Stimulated activated CD4-positive, alpha-beta T cell treated with anti-CD3 and anti-CD28 coated beads, Interleukin-12 subunit alpha, Interleukin-12 subunit beta, amount 100 ng/mL, for 48 hours (primary cell): ENCODE measurements at regions not wholly inside any gene's neighbourhood (a gene's known extent, or its start where the extent isn't known, plus 50 kb on each side); places are given as distances from the start of the nearest gene placed in this dataset.

ENCODE experiments used
- DNase-seq, 3 donors: peaks; one replicate each; pipeline ENCODE4 v3.0.0-alpha.2; 2020; ENCODE audit warnings: low read depth in 2 of 3, low spot score in 1 of 3

DNA sequence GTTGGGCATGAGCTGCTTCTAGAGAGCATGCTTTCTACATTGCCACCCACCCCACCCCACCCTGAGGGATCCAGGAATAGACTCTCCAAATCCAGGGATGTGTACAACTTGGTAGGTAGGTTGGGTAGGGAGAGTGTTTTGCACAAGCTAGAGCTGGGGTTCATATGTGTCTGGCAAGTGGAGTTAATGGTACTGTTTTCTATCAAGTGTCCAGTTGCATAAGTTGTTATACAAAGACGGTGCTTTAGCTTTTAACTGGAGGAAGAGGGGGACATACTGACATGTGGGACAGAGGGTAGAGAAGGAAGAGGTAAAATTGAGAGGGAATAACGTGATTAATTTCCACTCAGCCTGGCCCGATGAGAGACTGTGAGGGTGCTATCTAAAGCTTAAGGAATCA is 51.0 kb upstream of the TNC start:
- no peak for DNase-seq

DNA sequence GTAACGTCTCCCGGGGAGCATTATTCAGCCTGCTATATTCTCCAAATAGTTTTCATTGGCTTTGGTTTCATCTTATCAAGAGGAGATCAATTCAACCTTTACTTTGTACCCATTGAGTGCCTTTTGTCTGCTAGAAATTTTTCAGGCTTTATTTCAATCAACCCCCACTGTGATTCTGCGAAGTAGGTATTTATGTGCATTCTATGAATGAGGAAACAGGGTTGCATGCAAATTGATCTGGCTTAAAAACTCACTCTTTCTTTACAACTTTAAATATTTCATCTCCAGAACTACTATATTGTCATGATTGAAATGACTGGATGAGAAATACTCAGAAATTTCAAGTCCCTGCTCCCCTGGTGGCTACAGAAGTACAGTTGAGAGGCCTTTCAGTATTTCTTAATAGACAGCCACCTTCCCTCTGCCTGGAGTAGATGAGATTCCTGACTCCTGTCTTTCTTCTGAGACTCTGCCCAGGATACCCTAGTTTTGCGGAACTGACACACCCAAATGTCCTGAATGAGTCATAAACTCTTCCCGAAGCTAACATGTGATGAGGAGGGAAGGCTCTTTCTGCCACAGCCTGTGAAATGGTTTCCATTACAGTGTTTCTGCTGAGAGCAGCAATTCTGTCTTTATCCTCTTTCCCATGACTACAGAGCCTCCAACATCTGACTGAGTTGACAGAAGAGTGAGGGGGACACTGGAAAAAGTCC is 52.6 kb upstream of the TNC start:
- no peak for DNase-seq

DNA sequence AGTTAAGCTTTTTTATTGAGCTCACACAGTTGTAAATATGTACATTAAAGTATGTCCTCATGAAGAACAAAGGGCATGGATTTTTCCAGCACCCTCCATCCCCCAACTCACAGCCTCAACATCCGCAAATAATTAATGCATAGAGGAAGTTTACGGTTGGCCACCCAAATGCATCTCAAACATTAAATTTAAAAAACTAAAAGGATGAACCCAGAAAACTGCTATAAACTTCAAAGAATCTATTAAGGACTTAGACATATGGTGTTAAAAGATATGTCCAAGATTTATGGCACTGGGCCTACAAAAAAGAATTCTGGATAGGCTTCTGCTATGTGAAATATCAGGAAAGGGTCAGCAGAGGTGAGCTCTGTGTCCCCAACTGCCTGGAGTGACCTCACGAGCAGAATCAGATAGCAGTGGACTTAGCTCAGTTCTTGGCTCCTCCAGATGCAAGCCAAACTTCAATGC is 54.0 kb upstream of the TNC start:
- no peak for DNase-seq

DNA sequence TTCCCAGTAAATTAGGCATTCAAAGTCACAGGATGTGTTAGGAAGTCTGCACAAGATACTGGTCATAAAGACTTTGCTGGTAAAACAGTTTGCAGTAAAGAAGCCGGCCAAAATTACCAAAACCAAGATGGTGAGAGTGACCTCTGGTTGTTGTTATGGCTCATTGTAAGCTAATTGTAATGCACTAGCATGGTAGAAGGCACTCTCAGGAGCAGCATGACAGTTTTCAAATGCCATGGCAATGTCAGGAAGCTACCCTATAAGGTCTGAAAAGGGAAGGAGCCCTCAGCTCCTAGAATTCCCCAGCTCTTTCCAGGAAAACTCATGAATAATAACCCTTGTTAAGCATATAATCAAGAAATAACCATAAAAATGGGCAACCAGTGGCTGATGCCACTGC is 64.3 kb upstream of the TNC start:
- DNase-seq, result no peak

DNA sequence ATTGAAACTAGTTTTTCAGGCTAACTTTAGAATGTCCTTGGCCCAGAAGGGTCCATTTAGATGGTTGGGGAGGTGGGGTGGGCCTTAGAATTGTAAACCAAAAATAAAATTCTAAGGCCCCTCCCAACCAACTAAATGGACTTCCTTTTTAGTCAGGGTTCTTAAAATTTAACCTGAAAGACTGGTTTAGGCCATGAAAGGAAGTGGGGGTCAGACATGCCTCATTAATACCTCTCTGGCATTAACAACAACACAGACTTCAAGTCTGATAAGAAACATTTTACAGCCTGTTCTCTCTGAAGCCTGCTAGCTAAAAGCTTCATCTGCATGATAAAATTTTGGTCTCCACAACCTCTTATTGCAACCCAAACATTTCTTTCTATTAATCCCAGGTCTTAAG is 65.5 kb upstream of the TNC start:
- no peak for DNase-seq

DNA sequence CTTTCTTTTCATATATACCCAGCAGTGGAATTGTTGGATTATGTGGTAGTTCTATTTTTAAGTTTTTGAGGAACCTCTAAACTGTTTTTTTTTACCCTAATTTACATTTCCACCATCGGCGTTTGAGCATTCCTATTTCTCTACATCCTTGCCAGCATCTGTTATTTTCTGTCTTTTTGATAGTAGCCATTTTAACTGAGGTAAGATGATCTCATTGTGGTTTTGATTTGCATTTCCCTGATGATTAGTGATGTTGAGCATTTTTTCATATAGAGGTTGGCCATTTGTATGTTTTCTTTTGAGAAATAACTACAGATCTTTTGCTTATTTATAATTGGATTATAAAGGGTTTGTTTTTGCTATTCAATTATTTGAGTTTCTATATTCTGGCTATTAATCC is 71.7 kb upstream of the TNC start:
- DNase-seq, result no peak

DNA sequence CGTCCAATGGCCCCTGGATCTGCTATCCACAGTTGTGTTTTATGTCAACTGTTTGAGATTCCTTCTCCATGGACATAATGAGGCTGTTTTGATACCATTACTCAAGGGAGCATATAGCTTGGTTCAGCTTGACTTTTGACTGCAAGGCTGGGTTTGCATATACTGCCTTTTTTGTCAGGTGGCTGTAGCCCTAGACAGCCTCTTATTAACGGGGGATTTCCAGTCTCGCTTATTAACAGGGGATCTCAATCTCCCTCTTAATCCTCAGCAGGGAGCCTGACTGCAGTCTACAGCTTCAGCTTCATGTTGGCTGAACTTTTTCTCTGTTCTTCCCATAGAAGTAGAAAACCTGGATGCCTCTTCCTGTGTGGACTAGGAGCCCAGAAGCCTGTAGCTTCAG is 73.7 kb upstream of the TNC start:
- DNase-seq, result no peak

DNA sequence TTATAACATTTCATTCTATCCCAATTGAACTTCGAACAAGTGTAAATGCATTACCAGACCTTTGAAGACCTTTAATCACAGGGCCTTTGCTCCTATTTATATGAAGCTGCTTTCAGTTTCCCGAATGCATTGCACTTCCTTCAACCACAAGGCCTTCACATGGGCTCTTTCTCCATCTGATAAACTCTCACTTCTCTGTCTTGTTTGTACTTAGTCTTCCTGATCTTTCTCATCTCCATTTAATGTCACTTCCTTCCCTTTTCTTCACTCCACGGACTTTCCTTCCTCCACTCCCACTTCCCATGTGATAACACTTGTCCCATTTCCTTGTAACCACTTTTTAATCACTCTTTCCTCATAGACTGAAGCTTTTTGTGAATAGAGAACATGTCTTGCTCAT is 74.3 kb upstream of the TNC start:
- no peak for DNase-seq

DNA sequence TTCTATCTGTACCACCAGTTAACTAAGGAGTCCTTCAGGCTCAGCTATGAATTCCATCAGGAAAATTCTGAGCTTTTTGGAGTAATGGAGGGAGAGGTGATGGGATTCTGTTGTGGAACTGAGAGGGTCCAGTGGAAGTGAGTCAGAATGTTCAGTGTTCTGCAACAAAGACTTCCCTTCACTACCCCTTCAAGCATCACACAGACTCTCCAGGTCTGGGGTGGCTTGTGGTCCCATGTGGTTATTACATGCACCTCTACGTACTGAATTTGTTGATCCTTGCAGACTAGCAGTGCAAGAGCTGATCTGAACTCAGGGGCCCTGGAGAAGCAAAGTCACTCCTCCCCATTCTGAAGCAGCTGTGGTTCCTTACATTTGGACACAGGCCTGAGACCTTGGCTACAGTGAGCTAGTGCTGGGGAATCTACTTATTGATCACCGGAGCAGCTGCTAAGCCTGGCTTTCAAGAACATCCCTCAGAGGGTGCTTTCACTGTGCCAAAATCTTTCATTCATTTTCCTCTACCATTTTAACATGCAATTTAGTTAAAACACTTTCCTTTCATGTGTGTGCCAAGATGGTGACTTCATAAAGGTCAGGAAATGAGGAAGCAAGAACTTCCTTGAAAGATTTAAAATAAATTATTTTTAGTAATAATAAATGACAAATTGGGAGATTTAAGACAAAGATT is 75.0 kb upstream of the TNC start:
- DNase-seq, result no peak

DNA sequence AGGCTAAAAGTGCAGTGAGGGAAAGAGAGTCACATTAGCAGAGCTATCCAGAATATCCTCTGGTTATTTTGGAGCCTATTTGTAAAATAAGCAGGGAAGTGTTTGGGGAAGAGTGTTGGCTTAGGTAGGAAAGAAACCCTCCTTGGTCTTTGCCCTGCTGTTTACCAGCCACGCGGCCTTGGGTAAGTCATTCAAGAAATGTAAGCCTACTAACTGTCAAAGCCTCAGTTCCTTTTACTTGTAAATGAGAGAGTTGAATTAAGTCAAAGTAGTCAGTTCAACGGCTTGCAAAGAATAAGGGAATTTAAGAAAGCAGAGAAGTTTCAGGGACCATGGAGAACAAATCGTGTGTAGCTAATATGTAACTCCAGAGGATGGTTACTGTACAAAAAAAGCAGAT is 75.8 kb upstream of the TNC start:
- DNase-seq, result no peak

DNA sequence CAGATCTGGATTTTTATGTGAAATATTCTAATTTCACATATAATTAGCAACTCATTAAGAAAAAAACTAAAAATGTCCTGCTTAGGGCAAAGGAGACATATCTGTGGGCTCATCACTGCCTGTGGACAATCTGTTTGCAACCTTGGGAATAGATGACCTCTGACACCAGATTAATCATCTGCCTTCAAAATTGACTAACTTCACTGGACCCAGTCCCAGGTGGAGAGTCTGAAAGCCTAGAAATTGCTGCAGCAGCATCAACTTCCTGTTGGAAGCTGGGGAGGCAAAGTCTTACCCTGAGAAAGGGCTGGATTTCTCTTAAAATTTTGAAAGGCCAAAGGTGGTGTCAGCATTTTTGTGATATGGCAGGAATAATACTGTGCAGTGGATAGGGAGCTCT is 76.3 kb upstream of the TNC start:
- no peak for DNase-seq

DNA sequence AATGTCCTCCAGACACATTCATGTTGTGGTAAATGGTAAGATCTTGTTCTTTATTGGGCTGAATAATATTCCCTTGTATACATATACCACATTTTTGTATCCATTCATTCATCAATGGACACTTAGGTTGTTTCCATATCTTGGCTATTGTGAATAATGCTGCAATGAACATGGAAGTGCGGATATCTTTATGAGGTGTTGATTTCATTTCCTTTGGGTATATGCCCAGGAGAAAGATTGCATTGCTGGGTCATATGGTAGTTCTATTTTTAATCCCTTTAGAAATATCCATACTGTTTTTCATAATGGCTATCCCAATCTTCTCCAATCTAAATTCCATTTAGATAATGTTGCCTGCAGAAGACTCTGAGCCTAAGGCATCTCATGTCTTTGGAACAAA is 78.0 kb upstream of the TNC start:
- no peak for DNase-seq

DNA sequence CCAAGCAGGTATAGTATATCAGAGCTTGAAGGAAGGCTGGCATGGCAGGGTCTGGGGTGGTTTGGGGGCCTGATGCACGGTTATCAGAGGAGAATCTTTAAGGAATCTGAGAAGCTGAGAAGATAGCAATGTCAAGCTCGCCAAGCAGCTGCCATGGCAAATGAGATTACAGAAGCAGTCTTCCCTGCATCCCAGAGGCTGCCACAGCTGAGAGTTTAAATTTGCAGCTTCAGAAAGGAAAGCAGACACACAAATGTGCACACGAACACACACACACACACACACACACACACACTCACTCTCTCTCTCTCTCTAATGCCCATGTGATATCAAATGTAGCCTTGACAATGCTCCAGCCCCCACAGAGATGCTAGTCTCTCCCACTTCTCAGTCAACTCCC is 79.0 kb upstream of the TNC start:
- no peak for DNase-seq

DNA sequence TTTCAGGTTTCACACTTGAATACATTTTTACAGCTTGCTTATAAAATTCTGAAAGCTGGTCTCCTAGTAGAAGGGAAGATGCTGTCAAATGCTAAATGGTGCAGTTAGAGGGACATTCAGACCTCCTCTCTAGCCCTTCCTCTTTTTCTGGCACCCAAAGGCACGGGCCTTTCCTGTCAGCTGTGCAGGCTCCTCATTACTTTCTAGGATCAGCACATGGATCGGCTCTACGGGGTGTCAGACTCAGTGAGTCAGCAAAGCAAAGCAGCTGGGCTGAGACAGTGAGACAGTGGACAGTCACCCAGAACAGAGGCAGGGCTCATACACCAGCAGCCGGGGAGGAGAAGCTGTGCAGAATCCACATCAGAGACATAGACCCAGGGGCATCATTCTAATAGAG is 80.0 kb upstream of the TNC start:
- no peak for DNase-seq

DNA sequence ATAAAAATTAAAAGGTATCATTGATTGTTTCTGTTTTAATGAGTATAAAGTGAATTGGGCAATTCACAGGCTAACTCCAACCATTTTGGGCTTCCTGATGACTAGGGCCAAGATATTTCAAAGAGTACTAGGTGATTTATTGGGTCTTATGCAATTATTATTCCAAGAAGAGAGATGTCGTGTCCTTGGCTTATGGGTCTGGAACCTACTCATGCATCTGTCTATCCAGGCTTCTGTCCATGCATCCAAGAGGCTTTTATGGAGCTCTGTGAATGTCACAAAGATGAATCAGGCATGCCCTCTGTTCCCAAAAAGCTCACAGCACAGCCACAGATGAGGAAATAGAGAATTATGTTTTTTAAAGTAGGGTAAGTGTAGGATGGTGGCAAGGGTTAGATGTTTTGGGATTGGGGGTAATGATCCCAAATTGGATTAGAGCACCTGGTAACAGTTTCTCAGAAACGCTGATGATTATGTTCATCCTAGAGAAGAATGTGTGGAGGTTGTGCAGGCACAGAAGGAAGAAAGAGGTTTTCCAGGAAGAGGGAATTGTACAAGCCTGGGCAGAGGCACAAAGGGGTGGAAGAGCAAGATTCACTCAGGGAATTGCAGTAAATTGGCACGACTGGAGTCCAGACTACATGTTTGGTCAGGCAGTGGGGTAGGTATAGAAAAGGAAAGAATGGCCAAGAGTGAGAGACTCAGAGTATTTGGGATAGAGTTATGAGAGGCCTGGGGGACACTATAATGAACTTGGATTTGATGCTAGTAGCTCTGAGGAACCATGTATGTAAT is 83.0 kb upstream of the TNC start:
- DNase-seq, result no peak

DNA sequence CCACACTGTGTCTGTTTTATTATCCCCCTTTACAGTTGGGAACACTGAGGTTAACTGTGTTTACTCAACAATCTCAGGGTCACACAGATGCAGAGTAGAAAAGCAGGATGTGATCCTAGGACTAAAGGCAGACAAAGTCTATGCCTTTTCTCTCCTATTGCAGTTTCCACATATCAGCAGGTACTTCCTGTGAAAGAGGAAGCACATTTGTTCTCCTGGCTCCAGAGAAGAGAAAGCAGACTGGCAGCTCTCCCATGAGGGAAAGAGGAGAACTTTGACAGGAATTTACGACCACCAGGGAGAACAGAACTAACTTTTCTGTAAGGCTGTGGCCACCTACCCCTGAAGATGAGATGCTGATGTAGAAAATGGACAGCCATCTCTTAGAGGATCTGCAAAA is 84.2 kb upstream of the TNC start:
- no peak for DNase-seq

DNA sequence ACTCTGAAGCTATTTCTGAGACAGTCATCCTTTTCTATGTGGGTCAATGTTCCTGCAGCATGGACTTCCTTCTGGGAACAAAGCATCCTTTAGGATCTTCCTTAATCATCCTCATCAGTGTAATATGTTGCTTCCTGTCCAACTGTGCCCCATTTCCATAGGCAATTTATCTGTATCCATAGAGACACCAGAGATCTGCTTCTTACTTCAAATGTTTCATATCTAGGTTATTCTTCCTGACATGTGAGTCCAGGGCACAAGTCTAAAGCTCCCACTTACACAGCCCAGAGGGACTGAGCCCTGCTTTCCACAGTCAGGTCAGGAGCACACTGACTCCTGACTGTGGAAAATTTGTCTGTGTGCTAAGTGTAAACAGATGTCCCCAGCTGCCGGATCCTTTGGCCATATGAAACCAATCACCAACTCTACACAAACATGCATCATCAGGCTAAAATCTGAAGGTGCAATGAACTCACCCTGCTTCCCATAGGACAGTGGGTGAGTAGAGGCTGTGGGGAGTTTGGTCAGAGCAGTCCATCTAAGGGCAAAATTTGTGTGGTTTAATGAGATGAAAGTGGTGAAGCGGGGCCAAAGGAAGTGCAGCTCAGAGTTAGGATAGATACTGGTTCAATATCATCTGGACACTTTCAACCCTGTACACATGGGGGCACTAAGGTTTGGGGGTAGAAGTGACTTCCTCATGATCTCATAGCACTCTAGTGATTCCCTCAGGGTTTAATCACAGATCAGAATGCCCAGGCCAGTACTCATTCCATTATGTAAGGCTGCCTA is 85.2 kb upstream of the TNC start:
- DNase-seq, result no peak

DNA sequence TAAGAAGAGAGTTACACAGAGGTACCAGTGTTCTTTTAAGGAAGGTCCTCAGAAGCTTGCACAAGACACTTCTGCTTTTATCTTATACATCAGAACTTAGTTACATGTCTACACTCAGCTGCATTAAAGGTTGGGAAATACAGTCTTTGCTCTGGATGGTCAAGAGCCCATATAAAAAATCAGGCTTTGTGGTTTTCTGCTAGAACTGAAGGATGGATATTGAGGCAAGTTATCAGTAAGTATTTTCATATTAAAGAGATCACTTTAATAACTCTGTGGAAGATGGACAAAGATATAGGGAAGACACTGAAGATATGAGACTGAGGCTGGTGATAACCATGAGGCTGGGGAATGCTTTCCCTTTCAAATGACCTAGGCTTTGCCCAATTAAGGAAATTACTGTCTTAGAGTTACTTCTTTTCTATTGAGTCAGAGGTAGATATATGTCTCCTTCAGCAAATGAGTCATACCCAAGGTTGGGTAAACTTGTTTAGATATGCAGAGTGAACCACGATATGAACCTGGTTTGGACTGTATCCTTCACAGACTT is 87.0 kb upstream of the TNC start:
- DNase-seq, result no peak

DNA sequence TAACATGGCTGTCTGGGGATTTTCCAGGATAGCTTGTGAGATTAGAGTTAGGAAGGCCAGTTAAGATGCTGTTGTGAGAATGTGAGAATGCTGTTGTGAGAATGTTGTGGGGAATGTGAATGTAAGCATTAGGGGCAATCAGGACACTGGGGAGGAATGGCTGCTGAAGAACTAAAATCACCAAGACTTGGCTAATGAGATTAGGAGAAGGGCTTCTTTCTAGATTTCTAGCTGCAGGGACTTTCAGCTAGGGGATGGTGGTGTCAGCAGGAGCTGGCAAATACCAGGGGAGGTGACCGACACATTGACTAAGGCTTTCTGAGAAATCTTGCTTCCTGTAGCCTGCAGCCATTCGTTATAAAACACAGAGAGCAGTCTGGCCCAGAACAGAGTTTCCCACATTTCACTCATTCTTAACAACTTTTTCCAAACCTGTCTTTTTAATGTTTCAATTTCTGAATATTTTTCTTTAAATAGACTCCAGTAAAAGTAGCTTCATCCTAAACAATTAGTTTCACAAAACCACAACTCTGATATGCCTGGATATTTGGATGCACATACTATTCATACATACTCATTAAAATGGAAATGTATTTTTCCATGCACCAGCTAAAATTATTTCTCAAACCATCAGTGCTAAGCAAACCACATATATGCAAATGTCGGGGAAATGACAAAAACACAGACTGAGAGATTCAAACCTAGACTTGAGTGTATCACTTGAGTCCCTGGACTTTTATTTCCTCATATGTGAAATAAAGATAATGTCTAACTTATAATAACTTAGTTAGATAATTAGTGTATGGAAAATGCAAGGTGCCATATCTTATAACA is 89.3 kb upstream of the TNC start:
- DNase-seq, result no peak

DNA sequence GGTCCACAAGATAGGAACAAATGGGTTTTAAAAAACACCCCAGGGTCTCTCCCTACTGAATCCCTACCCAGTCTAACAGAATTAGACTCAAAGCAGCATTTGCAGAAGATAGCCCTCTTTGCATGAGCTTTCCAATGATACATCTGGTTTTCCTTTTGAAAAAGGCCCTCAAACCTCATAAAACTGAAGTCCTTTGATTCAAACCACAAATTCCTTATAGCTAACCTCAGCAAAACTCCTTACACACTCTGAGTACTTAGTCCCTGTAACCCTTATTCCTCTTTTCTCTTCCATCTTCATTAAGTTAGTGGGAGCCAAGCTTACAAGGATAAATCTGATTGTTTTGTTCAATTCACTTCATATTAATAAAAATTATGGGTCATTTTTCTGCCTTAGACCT is 90.5 kb upstream of the TNC start:
- DNase-seq, result no peak
